ENCODE measurements at regions not wholly inside any gene's neighbourhood (a gene's known extent, or its start where the extent isn't known, plus 50 kb on each side); places are given as distances from the start of the nearest gene placed in this dataset.

GRCh38 chr15:98433856-98434255, 214.5 kb upstream of the IGF1R start:
- no peaks in the 10 kb centered on the region for H4K20me1 ChIP-seq (replicated peaks; ENCODE audit: control insufficient read depth, extremely low read depth, insufficient read depth, low read length)
- FAIRE-seq = no peak
- no peaks in the 10 kb centered on the region for H3K27me3 ChIP-seq (ENCODE audit: control insufficient read depth in 2 of 2, insufficient read depth in 2 of 2, low read length in 2 of 2)
- no peaks in the 10 kb centered on the region for H3K9me1 ChIP-seq (replicated peaks; ENCODE audit: control insufficient read depth, extremely low read depth, insufficient read depth, low read length)
- H2AFZ ChIP-seq (ENCODE audit: low read depth, low read length) = no peak overlapping the region
- no peak for DNase-seq (ENCODE audit: low read depth, low spot score)
- TF ChIP-seq POLR2A (IDR thresholded peaks at IDR 0.05; ENCODE audit: low read depth, low read length) (no peak), FOS (IDR thresholded peaks at IDR 0.05; ENCODE audit: borderline replicate concordance, insufficient read depth, low read length) (no peak), JUN (IDR thresholded peaks at IDR 0.05; ENCODE audit: borderline replicate concordance, insufficient read depth, insufficient read length, low read depth) (no peak), MYC (IDR thresholded peaks at IDR 0.05; ENCODE audit: low read depth, low read length) (no peak)
- no TSS peak for BruUV-seq (replicated peaks)
- H3K4me1 ChIP-seq (ENCODE audit: control insufficient read depth, extremely low read depth, insufficient read depth, low read length) = no peaks in the 10 kb centered on the region
- ChIA-PET CTCF (no interaction called here), POLR2A (no interaction called here)
- no peak overlapping the region for H3K4me3 ChIP-seq (replicated peaks in 1 of 3; ENCODE audit: insufficient read depth in 1 of 3, low read depth in 1 of 3, low read length in 3 of 3)
- no peaks in the 10 kb centered on the region for H3K36me3 ChIP-seq (ENCODE audit: control insufficient read depth in 2 of 2, extremely low read depth in 1 of 2, insufficient read depth in 2 of 2, low read length in 2 of 2)
- no peak overlapping the region for H3K9ac ChIP-seq (replicated peaks; ENCODE audit: extremely low read depth, insufficient read depth, low read length)
- H3K27ac ChIP-seq (ENCODE audit: insufficient read depth, low read depth, low read length) = no peak overlapping the region
- H3K9me3 ChIP-seq (replicated peaks; ENCODE audit: control insufficient read depth, insufficient read depth, low read length) = no peaks in the 10 kb centered on the region
- H3K79me2 ChIP-seq (ENCODE audit: control insufficient read depth, insufficient read depth, low read length) = no peaks in the 10 kb centered on the region
- intact Hi-C loops (cut with micrococcal nuclease) = no loop called here
- dilution Hi-C loops (cut with MboI; ENCODE audit: extremely low pct_ligation_motif_present, low sequenced_read_pairs) = no loop called here
- H3K4me2 ChIP-seq (ENCODE audit: insufficient read depth, low read length) = no peak overlapping the region

GRCh38 chr15:98437752-98438151, 210.6 kb upstream of the IGF1R start:
- DNase-seq (ENCODE audit: low read depth, low spot score) (no peak), FAIRE-seq (no peak)
- no peaks in the 10 kb centered on the region for H4K20me1 ChIP-seq (replicated peaks; ENCODE audit: control insufficient read depth, extremely low read depth, insufficient read depth, low read length)
- ChIA-PET CTCF (no interaction called here), POLR2A (no interaction called here)
- no peaks in the 10 kb centered on the region for H3K36me3 ChIP-seq (ENCODE audit: control insufficient read depth in 2 of 2, extremely low read depth in 1 of 2, insufficient read depth in 2 of 2, low read length in 2 of 2)
- no peak overlapping the region for H3K27ac ChIP-seq (ENCODE audit: insufficient read depth, low read depth, low read length)
- no peaks in the 10 kb centered on the region for H3K9me3 ChIP-seq (replicated peaks; ENCODE audit: control insufficient read depth, insufficient read depth, low read length)
- TF ChIP-seq POLR2AphosphoS5 (IDR thresholded peaks at IDR 0.05; ENCODE audit: insufficient read depth, low read depth, low read length) (no peak), JUN (IDR thresholded peaks at IDR 0.05; ENCODE audit: borderline replicate concordance, insufficient read depth, insufficient read length, low read depth) (no peak), MAX (IDR thresholded peaks at IDR 0.05; ENCODE audit: insufficient read depth, insufficient read length) (no peak)
- H3K4me2 ChIP-seq (ENCODE audit: insufficient read depth, low read length) = no peak overlapping the region
- no peaks in the 10 kb centered on the region for H3K4me1 ChIP-seq (ENCODE audit: control insufficient read depth, extremely low read depth, insufficient read depth, low read length)
- H2AFZ ChIP-seq (ENCODE audit: low read depth, low read length) = no peak overlapping the region
- H3K27me3 ChIP-seq (ENCODE audit: control insufficient read depth in 2 of 2, insufficient read depth in 2 of 2, low read length in 2 of 2) = no peaks in the 10 kb centered on the region
- H3K4me3 ChIP-seq (replicated peaks in 1 of 3; ENCODE audit: insufficient read depth in 1 of 3, low read depth in 1 of 3, low read length in 3 of 3) = no peak overlapping the region
- H3K9ac ChIP-seq (replicated peaks; ENCODE audit: extremely low read depth, insufficient read depth, low read length) = no peak overlapping the region
- H3K9me1 ChIP-seq (replicated peaks; ENCODE audit: control insufficient read depth, extremely low read depth, insufficient read depth, low read length) = no peaks in the 10 kb centered on the region
- BruUV-seq (replicated peaks) = no TSS peak
- dilution Hi-C loops (cut with MboI; ENCODE audit: extremely low pct_ligation_motif_present, low sequenced_read_pairs) = no loop called here
- no peaks in the 10 kb centered on the region for H3K79me2 ChIP-seq (ENCODE audit: control insufficient read depth, insufficient read depth, low read length)
- intact Hi-C loops (cut with micrococcal nuclease) = no loop called here
